ENCODE measurements at regions not wholly inside any gene's neighbourhood (a gene's known extent, or its start where the extent isn't known, plus 50 kb on each side); places are given as distances from the start of the nearest gene placed in this dataset.

GRCh38 chr10:130421909-130422308 is 285.7 kb downstream of the GLRX3 start:
- H3K4me3 ChIP-seq (ENCODE audit: low read length): no peak overlapping the region
- DNase-seq (ENCODE audit: low read depth): no peak
- TF ChIP-seq CTCF (conservative IDR thresholded peaks at IDR 0.05; ENCODE audit: low read length): no peak

GRCh38 chr10:130422366-130423324 is 286.5 kb downstream of the GLRX3 start:
- no peak for TF ChIP-seq CTCF (conservative IDR thresholded peaks at IDR 0.05; ENCODE audit: low read length)
- no peak overlapping the region for H3K4me3 ChIP-seq (ENCODE audit: low read length)

GRCh38 chr10:130423455-130424305 is 287.5 kb downstream of the GLRX3 start:
- no peak overlapping the region for H3K4me3 ChIP-seq (ENCODE audit: low read length)
- DNase-seq (ENCODE audit: low read depth): no peak
- TF ChIP-seq CTCF (conservative IDR thresholded peaks at IDR 0.05; ENCODE audit: low read length): no peak

More at GRCh38 chr10:130422366-130423324, 286.5 kb downstream of the GLRX3 start:
- DNase-seq (ENCODE audit: low read depth): no peak

GRCh38 chr10:130424418-130424817 is 288.2 kb downstream of the GLRX3 start:
- TF ChIP-seq CTCF (conservative IDR thresholded peaks at IDR 0.05; ENCODE audit: low read length): no peak
- no peak overlapping the region for H3K4me3 ChIP-seq (ENCODE audit: low read length)
- no peak for DNase-seq (ENCODE audit: low read depth)

- no peak overlapping the region for H3K4me3 ChIP-seq (ENCODE audit: low read length)
- no peak for DNase-seq (ENCODE audit: low read depth)
- TF ChIP-seq CTCF (conservative IDR thresholded peaks at IDR 0.05; ENCODE audit: low read length): no peak
These were observed 289.0 kb downstream of the GLRX3 start for GRCh38 chr10:130425169-130425568.

GRCh38 chr10:130425881-130426435 is 289.8 kb downstream of the GLRX3 start:
- no peak for DNase-seq (ENCODE audit: low read depth)
- no peak overlapping the region for H3K4me3 ChIP-seq (ENCODE audit: low read length)
- no peak for TF ChIP-seq CTCF (conservative IDR thresholded peaks at IDR 0.05; ENCODE audit: low read length)

Measured in AG10803 (cell line).